ENCODE measurements at regions not wholly inside any gene's neighbourhood (a gene's known extent, or its start where the extent isn't known, plus 50 kb on each side); places are given as distances from the start of the nearest gene placed in this dataset.

GRCh38 chr6:147834084-147834776, 325.7 kb downstream of the SAMD5 start:
- DNase-seq (ENCODE audit: low read depth in 2 of 2) = no peak
- TF ChIP-seq CTCF (IDR thresholded peaks at IDR 0.05; ENCODE audit: low read depth, low read length) = no peak
- H3K4me3 ChIP-seq (replicated peaks in 1 of 2; ENCODE audit: low read depth in 2 of 2, low read length in 2 of 2) = no peak overlapping the region

DNA sequence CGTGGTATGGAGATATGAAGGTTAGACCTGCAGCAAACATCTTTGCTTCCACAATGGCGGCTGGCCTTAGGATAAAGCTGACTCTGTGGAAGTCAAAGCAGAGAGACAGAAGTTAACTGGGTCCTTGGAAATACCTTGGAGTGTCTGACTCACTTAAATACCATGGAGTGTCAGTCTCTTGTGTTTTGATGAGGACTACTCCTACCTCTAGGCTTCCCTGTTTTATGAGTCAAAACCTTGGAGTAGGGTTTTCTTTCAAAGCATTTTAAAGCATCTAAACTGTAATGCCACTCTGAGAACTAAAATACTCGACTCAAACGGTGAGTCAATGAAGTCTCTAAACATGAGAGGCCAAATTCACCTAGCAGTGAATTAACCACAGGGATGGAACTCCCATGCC, 329.1 kb downstream of the SAMD5 start:
- DNase-seq (ENCODE audit: low read depth in 2 of 2) = no peak
- TF ChIP-seq CTCF (IDR thresholded peaks at IDR 0.05; ENCODE audit: low read depth, low read length) = no peak
- no peak overlapping the region for H3K4me3 ChIP-seq (replicated peaks in 1 of 2; ENCODE audit: low read depth in 2 of 2, low read length in 2 of 2)

DNA sequence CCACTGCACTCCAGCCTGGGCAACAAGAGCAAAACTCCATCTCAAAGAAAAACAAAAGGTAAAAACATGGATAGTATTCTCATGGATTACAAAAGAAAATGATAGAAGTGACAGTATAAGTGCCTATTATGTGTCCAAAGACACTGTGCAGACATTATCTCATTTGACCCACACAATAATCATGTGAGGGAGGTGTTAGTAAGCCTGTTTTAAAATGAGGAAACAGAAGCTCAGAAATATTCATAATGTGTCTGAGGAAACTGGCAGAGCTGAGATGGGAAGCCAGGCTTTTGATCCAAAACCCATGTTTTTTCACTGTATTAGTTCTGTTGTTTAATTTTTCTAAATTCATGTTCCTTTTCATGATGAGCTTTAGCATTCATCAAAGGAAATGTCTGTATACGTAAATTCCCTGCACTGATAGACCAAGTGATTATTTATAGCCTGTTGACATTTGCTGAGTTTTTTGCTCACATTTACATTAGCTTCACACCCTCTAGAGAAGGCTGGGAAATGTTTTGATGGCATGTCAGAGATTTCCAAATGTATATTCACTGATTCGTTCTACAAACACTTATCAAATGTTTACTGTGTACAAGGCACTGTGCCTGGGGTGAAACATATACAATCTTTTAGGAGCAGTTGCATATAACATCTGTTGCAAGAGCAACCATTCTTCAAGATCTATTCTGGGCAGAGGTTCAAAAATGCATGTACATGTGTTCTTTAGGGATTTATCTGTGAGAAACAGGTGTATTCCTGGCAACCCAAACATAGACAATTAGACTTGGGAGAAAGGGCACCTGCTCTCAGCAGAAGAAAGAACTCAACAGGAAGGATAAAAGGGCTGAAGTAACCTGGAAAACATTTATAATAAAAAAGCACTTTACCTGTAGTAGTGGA, 331.5 kb downstream of the SAMD5 start:
- no peak for DNase-seq (ENCODE audit: low read depth in 2 of 2)
- no peak for TF ChIP-seq CTCF (IDR thresholded peaks at IDR 0.05; ENCODE audit: low read depth, low read length)
- no peak overlapping the region for H3K4me3 ChIP-seq (replicated peaks in 1 of 2; ENCODE audit: low read depth in 2 of 2, low read length in 2 of 2)

GRCh38 chr6:147841547-147842148, 333.2 kb downstream of the SAMD5 start:
- DNase-seq (ENCODE audit: low read depth in 2 of 2) = no peak
- no peak for TF ChIP-seq CTCF (IDR thresholded peaks at IDR 0.05; ENCODE audit: low read depth, low read length)
- H3K4me3 ChIP-seq (replicated peaks in 1 of 2; ENCODE audit: low read depth in 2 of 2, low read length in 2 of 2) = no peak overlapping the region

DNA sequence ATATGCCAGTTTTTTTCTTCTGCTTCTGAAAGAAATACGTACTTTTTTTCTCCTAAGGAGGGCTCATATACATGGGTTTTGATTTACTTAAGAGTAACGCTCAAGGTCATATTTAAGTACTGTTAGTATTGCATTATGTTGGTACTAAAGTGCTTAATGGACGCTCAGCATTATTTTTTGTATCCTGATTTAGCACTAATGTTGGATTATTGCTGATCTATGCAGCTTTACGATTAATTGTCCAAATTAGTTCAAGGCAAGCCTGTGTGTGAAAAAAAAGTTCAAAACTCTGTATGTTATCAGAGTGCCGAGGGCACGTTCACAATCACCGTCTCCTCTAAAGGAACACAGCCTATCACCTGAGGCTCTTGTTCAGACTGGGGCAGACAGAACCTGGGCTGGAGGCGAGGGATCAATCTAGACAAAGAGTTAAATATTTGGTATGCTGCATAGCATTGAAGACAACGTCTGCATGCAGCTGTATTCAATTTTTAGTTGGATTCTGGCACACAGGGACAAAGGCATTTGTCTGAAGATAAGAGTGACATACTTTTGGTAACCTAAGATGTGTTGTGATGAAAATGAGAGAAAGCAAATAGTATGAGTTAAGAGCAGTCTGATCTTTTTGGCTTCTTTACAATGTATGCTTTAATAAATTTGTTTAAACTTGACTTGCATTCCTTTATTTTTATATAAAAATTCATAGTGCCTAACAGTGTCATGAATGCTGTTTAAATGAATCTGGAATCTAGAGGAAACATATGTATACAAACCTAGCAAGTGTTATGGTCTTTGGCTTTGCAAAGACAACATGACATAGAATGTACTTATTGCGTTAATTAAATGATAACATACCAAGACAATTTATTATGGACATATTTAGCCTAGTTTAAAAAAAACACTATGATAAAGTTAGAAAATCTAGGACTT, 341.2 kb downstream of the SAMD5 start:
- H3K4me3 ChIP-seq (replicated peaks in 1 of 2; ENCODE audit: low read depth in 2 of 2, low read length in 2 of 2) = no peak overlapping the region
- TF ChIP-seq CTCF (IDR thresholded peaks at IDR 0.05; ENCODE audit: low read depth, low read length) = no peak
- peak in 1 of 2 donors; percentile 6 for DNase-seq (ENCODE audit: low read depth in 2 of 2)

- H3K4me3 ChIP-seq (replicated peaks in 1 of 2; ENCODE audit: low read depth in 2 of 2, low read length in 2 of 2) = no peak overlapping the region
- no peak for DNase-seq (ENCODE audit: low read depth in 2 of 2)
- TF ChIP-seq CTCF (IDR thresholded peaks at IDR 0.05; ENCODE audit: low read depth, low read length) = no peak
Measured at GRCh38 chr6:147852772-147853171, 344.3 kb downstream of the SAMD5 start.
